HT1080 (cell line): ENCODE measurements at regions not wholly inside any gene's neighbourhood (a gene's known extent, or its start where the extent isn't known, plus 50 kb on each side); places are given as distances from the start of the nearest gene placed in this dataset.

Experiments
- DNase-seq: peaks from one replicate; pipeline ENCODE4 v3.0.0-alpha.2; 2015; ENCODE audit warnings: low read depth

DNA sequence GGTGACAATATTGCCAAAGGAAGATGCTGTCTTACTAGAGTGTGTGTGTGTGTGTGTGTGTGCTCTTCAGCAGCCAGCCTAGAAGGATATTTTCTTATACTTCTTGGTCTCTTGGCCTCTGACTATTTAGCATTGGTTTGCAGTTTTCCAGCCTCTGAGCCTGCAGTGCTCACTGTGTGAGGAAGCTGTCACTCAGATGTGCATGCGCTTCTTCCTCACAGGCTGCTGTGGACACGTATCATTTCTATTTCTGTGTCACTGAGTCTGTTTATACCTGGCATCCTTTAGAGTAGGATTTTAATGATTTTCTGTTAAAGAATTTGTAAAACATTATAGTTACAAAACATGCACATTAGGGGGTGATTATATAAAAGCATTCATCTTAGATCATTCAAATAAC, 83.3 kb downstream of the ALDH8A1 start:
- no peak for DNase-seq

DNA sequence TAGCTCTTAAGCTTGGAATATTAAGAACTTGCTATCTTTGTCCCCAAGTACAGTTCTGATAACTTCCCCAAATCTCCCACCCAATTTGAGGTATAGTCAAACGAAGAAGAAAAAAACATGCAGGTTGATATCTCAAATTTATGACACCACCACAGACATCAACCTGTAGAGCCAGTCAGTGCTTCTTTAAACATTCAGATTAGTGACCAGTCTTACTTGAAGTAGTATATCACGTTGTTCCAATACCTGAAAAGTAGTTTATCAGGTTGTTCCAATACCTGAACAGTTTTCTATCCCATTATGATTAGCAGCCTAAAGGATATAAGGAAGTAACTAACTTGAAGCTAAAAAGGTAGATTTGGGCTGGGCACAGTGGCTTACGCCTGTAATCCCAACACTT, 85.3 kb downstream of the ALDH8A1 start:
- DNase-seq, result no peak

DNA sequence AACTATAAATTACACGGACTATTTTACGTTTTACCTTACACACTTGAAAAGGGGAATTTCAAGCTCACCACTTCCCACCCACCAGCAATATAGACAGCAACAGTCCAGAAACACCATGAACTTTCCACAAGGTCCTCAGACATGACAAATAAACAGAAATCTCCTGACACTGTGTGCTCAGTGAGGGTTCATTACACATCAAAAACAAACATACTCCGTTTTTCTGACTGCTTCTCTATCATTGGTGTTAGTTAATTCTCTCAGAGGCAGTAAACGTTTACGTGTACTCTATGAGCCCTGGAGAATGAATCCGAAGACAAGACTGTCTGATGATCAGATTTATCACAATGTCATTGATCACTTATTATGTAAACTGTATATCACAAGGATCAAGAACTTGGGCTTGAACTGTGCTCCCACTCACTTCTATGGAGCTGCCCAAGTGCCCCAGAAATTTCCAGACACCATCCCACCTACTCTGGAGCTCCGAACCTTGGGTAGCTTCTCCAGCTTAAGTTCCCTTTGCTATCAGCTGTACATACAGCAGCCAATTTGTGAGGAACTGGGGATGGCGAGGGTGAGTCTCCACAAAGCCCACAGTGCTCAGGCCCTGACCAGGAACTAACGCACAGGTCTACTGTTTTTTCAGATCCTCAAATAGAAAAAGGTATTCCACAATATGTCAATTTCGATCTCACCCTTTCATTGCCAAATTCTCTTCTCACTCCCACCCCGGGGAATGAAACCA, 86.0 kb downstream of the ALDH8A1 start:
- no peak for DNase-seq

DNA sequence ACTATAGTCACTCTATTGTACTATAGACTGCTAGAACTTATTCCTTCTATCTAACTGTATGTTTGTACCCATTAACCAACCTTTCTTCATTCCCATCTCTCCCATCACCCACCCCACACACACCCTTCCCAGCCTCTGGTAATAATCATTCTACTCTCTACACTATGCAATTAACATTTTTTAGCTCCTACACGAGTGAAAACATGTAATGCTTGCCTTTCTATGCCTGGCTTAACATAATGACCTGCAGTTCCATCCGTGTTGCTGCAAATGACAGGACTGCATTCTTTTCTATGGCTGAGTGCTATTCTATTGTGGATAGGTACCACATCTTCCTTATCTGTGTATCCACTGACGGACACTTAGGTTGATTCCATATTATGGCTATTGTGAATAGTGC, 95.5 kb downstream of the ALDH8A1 start:
- DNase-seq, result no peak

DNA sequence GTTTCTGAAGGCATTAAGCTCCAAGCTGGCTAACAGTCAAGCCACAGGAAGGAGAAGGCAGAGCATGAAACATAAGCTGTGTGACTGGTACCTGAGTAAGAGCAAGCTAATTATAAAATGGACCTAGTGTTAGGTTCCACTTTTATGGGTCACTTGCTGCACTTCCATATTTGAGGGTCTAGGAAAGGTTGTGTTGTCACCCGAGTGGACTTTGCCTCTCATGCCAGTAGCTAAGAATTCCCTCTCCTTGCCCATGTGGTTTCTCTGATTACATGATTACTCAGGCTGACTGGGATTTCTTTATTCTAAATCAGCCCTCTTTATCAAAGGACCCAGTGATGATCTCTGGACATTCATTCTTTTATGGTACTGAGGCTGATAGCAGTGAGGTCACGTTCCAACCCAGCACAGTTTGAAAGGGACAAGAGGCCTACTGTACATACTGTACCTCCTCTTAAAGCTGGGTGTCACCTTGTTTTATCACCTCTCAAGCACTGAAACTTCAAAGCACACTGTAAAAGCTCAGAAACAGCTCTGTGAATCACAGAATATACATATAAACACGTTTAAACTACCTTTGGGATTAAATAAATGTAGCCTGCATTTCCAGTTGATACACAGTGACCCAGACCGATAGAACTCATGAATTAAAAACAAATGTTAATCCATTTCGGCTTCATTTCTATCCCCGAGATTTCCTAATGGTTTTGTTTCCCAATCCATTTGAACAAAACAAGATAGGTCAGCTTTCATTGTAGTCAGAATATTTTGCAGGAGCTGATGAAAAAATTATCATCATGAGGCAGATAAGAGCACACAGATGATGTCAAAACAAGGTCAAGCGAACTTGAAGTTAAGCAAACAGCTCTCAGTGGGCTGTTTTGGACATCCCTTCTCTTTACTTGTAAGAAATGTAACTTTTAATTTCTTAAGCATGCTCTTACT, 96.5 kb downstream of the ALDH8A1 start:
- peak; percentile 95 for DNase-seq

DNA sequence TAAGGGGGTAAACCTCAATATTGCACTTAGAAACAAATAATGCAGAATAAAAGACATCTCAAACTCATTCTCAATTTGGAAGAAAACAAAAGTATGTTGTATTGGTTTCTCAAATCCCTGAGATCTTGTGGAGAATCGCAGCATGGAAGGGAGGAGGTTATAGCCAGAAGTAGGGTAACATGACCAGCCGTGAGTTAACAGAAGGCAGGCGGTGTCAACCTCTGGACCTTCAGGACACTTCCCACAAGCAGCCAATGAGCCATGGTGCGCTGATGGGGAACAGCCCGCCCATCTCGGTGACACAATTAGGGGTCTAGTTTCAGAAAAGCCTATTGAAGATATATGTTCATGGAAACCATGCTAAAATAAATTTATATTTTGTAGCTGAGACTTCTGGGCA, 98.4 kb downstream of the ALDH8A1 start:
- no peak for DNase-seq

DNA sequence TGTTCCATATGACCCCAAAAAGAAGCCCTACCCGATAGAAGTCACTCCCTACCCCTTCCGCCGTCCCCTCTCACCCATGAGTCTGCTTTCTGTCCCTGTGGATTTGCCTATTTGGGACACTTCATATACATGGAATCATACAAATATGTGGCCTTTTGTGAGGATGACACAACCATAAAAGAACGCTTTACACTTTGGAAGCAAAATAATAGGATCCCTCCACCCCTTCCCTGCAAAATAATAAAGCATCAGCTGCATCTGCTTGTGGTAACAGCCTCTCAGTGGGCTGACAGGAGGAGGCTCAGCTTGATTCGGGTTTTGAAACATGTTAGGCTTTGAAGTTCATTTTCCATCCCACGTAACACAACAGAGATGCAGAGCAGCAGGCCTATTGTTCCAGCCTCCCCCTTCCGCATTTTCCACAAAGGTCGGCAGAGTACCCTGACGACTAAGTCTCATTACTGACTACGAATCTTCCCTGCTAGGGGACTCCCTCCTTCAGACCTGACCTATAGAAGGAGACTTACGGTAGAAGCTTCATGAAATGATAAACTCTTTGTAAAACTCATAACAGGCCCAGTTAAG, 99.1 kb downstream of the ALDH8A1 start:
- DNase-seq, result no peak

DNA sequence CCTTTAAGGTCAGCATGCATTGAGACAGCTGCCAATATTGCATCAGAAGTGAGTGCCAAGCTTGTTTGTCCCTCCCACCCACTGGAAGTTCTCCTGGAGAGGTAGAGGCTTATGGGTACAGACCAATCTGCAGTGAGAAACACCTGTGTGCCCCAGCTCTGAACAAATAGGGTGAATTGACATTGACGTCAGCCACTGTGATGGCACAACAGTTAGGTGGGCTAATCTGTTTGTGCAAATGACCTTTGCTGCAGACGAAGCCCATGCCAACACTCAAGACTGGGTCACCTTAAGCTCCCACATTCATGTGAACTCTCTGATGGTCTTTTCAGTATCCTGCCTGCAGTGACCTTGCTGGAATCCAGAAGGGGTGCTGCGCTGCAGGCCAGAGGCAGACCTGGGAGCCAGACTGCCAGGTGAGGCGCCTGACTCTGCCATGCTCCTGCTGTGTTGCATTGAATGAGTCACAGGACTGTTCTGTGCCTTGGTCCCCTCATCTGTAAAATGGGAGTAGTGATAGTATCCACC, 99.9 kb downstream of the ALDH8A1 start:
- DNase-seq, result no peak

DNA sequence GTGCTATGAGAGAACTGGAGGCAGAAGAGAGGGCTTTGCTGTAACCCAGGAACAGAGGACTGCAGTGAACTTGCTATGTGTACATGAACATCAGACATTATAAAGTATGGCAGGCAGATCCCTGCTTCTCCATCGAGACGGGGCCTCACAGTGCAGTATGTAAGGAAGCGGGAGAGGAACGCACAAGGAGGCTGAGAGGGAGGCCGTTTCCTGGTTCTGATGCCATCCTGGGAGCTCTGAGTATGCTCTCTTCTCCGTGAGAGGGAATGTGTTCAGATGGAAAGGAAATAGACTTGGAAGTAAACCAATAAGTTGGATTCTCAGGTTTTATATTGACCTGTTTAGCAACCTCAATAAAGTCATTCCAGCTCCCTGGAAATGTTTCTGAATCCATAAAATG, 101.8 kb downstream of the ALDH8A1 start:
- no peak for DNase-seq

DNA sequence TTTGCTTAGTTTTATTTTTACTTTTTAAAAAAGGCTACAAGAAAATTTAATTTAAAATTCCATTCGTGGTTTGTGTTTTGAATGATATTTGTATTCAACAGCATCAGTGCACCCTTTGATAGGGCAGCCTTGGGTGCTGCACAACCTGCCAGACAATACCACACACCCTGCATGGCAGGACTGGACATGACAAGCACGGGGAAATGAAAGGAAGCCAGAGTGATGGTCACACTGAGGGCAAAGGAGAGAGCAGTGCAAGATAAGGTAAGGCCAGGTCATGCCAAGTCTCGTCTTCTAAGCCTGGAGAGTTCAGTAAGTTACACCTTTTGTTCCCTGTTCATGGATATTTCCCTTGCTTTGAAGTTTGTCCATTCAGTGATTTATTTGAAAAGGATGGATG, 103.0 kb downstream of the ALDH8A1 start:
- no peak for DNase-seq

DNA sequence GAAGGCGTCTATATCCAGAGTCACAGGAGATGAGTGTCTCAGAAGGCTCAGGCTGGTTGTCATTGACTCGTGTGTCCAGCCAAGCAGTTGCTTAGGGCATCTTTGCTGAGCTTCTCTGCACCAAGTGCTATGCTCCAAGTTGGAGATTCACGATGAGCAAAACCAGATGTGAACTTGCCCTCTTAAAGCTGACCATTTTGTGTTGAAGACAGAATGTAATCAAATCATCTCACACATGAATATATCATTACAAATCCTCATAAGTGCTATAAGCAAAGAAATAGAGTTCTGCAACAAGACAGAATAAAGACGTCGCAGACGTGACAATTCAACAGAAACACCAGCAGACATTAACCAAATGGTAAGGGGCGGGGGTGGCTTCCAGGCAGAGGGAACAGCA, 103.9 kb downstream of the ALDH8A1 start:
- DNase-seq, result no peak

DNA sequence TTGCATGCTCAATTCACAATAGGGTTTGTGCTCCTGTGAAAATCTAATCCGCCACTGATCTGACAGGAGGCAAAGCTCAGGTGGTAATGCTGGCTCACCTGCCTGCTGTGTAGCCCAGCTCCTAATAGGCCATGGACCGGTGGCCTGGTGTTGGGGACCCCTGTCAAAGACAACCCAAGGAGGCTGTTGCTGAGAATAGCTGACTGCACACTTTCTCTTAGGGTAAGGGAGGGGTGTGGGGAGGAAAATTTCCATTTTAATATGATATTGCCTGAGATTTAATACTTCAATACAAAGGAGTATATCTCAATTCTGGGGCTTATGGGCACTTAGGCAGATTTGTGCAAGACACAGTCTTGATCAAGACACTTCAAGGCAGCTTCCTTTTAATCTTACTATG, 105.8 kb downstream of the ALDH8A1 start:
- no peak for DNase-seq

DNA sequence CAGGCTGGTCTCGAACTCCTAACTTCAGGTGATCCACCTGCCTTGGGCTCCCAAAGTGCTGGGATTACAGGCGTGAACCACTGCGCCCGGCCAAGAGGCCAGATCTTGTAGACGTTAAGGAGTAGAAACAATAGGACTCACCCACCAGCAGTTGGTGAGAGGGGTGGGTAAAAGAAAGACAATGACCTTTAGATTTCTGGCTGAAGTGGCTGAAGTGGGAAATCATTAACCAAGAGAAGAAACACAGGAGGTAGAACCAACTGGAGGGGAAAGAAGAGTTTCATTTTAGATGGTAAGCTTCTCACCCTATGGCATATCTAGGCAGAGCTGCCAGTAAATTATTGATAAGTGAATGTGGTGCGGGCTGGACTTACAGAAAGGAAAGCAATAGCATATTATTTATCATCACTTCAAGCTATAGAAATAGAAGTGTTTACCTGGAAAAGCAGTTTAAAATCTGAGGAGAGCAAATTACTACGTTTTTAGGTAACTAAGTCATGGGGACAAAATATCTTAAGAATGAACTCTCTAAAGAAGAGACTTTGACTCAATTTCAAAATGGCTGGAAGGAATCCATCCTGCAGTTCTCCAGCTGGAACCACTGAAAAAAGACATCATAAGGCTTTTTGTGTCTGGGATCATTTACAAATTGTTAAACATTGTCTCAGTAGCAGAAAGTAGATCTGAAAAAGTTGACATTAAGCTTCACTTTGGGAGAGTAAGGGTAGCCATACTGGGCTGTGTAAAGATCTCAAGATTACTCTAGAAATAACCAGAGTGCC, 109.6 kb downstream of the ALDH8A1 start:
- no peak for DNase-seq

DNA sequence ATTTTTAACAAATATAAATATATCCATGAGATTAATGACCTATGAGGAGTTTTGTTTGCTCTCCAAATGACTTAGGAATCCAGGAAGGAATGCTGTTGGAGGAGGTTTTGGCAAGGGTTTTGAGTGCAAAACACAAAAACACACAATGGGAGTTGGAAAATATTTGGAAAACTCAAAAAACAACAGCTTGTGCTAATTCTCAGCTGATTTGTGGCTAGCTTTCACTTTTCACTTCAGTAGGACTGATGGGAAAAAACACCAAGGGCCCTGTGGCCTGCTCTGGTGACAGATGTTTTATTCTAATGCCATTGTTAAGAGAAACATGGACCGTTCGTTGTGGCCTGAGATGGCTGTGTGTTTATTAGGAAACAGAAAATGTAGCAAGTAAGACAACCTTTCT, 113.9 kb downstream of the ALDH8A1 start:
- no peak for DNase-seq

DNA sequence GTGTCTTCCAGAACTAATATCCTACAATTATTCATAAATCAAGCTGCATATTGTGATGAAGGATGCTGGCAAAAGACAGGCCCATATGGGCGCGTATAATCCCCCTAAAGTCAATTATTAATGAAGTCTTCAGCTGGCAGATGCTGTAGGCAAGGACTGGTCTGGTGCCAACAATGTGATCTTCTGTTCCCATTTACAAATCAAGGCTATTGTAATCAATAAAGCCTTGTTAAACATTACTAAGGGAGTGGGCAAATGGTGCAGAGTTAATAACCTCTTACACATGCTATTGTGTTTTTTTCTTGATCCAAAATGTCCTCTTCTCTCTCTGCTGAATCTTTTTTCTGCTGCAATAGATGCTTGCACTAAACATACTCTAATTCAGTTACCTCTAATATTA, 119.0 kb downstream of the ALDH8A1 start:
- DNase-seq, result no peak

DNA sequence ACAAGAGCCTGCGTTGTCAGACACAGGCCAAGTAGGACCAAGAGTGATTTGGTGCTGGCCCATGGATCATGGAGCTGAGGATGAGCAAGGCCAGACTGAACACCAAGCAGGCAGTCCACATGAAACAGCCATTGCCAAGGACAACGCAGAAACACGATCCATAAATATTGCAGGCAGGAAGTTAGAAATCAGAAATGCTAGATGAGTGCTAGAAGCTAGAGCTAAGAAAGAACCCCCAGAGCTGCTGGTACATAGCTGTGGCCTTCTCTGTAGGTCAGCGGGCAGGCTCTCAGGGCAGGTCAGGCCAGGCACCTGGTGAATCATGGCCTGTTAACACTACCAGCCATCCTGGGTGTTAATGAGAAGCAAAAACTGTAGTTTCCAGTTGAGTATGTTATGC, 119.7 kb downstream of the ALDH8A1 start:
- DNase-seq, result no peak

DNA sequence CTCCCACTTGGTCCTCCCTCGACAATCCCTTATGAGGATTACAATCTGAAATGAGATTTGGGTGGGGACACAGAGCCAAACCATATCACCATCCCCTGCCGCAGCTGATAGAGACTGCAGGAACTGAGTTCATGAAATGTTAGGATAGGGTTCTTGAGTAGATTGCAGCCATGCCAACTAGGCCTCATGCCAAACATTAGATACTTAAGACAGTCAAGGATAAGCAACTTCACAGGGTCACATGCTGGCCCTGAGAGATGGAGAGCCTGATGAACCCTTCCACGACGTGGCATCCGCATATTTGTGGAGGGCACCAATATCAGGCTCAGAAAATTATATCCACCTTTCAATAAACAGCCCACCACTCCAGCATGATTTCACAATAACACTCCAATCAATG, 121.3 kb downstream of the ALDH8A1 start:
- no peak for DNase-seq

DNA sequence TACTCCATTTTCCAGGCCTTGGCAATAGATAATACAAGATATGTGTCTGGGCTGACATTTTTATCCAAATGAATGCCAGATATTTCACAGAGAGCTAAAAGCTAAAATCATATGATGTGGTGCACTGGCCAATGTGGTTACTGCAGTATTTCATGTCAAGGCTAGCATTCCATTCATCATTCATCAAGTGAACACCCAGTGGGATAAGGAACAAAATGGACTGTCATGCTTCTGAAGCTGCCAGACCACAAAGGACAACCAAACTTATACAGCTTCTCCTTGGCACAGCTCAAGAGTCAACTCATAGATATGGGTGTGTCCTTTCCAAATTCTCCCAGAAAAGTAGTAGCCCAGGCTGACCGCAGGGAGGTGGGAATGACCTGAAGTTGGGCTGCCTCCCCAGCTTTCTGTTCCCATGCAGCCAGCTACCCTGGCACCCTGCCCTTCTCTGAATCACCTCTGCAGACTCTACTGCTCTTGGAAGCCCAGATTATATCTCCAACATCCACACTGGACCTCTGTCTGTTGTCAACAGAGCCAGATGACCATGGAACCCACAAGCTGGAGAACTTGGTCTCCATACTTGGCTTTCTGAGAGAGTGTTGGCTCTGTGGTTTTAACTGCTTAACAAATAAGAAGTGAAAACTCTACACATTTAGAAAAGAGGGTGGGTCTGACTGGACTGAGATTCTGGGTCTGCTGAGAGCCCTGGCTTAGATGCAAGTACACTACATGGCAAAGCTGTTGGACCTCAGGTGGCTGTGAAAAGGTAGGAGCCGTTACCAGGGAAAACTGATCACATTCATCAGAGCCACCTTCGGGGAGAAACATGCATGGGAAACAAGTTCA, 122.8 kb downstream of the ALDH8A1 start:
- DNase-seq, result peak; percentile 93

DNA sequence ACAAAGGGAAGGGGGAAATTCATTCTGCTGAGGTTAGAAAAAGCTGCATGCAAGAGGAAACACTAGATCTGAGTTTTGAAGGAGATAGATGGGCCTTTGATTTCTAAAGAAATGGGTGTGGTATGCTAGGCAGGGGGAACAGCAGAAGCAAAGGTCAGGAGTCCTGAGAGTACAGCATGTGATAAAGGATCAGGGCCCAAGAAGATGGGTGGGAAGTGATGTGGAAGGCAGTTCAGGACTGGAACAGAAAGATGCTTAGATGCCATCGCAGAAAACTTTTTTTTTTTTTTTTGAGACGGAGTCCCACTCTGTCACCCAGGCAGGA, 126.2 kb downstream of the ALDH8A1 start:
- DNase-seq, result no peak

DNA sequence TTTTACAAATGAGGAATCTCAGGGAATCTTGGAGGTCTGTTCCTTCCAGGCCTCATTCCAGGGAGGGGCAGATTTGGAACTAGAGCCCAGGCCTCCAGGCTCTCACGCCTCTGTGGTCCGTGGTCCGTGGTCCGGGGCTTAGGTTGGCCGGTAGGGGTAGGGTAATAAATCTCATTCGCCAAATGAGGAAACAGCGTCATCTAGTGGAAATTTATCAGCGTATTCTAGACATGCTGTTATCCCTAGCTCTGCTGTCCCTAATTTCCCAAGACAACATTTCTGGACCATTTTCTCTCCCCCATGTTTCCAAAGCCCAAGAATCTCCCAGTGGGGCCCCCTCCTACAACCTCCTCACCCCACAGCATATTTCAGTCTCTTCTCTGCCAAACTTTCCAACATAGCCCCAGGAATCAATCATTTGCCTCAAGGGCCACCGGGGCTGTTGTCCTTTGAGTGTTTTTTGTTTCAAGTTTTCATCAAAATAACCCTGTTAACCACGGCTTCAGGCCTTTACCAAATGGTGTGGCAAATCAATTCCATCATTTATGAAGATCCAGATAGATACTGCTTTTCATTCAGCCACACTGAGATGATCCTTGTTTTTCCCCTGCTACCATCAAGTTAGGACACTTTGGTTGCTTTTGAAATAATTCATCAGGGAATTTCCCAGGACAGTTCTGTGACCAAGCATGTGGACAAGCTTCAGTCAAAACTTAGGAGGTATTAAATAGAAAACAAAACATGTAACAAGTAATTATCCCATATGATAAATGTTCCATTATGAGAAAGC, 126.8 kb downstream of the ALDH8A1 start:
- peak; percentile 79 for DNase-seq
